OCI-LY7 (cell line): ENCODE measurements at regions not wholly inside any gene's neighbourhood (a gene's known extent, or its start where the extent isn't known, plus 50 kb on each side); places are given as distances from the start of the nearest gene placed in this dataset.

Experiments
- BruUV-seq: library from RNA; stranded (reverse); fragments of 400-500 nt; replicated peaks from 2 replicates; lab custom pipeline; 2021; lab: Mats Ljungman, UMichigan
- CTCF ChIA-PET: fragments of 300-600 bp; sonication (Branson Sonifier 250); formaldehyde crosslinking; loops from one replicate; lab custom pipeline; 2022; ENCODE audit warnings: antibody characterized with exemption; ENCODE audit not compliant: unreplicated experiment; lab: Charles Lee
- POLR2A ChIA-PET: fragments of 300-600 bp; sonication (Branson Sonifier 250); formaldehyde crosslinking; loops from one replicate; lab custom pipeline; 2022; ENCODE audit warnings: antibody characterized with exemption; lab: Charles Lee
- DNase-seq: peaks from one replicate; pipeline ENCODE4 v3.0.0-alpha.2; 2015; ENCODE audit warnings: low spot score
- H2AFZ ChIP-seq: fragments of 200-600 bp; sonication (generic), shearing (Covaris generic); 2 replicates; pipeline ENCODE4 v1.6.1; 2014; ENCODE audit warnings: mild to moderate bottlenecking, antibody characterized with exemption, low read length, moderate library complexity
- H3K27ac ChIP-seq: fragments of 200-600 bp; sonication (generic); 2 replicates; pipeline ENCODE4 v1.5.1; 2014; ENCODE audit warnings: mixed run types, low read depth, mild to moderate bottlenecking, moderate library complexity, low read length, inconsistent platforms; ENCODE audit not compliant: poor library complexity, severe bottlenecking
- H3K36me3 ChIP-seq: fragments of 200-600 bp; sonication (generic); 2 replicates; pipeline ENCODE4 v1.6.1; 2014; ENCODE audit warnings: mild to moderate bottlenecking, antibody characterized with exemption, low read length, moderate library complexity, mixed read lengths; ENCODE audit not compliant: insufficient read depth
- H3K4me1 ChIP-seq: fragments of 200-600 bp; sonication (generic); 2 replicates; pipeline ENCODE4 v1.5.1; 2014; ENCODE audit warnings: mild to moderate bottlenecking, low read length; ENCODE audit not compliant: insufficient read depth, poor library complexity, severe bottlenecking
- H3K4me2 ChIP-seq: fragments of 200-600 bp; sonication (generic); 2 replicates; pipeline ENCODE4 v1.6.1; 2014; ENCODE audit warnings: mild to moderate bottlenecking, low read length
- H3K4me3 ChIP-seq: fragments of 200-600 bp; sonication (generic); 2 replicates; pipeline ENCODE4 v1.5.1; 2014; ENCODE audit warnings: mild to moderate bottlenecking, low read depth, low read length; ENCODE audit not compliant: poor library complexity, severe bottlenecking
- H3K79me2 ChIP-seq: fragments of 200-600 bp; sonication (generic); 2 replicates; pipeline ENCODE4 v1.6.1; 2016; ENCODE audit warnings: low read depth, mild to moderate bottlenecking, low read length, moderate library complexity, mixed read lengths; ENCODE audit not compliant: insufficient read depth
- H3K9me2 ChIP-seq: fragments of 200-600 bp; sonication (generic); 2 replicates; pipeline ENCODE4 v1.6.1; 2016; ENCODE audit warnings: mild to moderate bottlenecking, low read length, mixed read lengths; ENCODE audit not compliant: insufficient read depth
- H3K9me3 ChIP-seq: fragments of 200-600 bp; sonication (generic); 2 replicates; pipeline ENCODE4 v1.6.1; 2014; ENCODE audit warnings: mild to moderate bottlenecking, mixed run types, low read length, mixed read lengths
- H4K20me1 ChIP-seq: fragments of 200-600 bp; sonication (generic); 2 replicates; pipeline ENCODE4 v1.6.1; 2014; ENCODE audit warnings: mild to moderate bottlenecking, antibody characterized with exemption, low read length, moderate library complexity, mixed read lengths; ENCODE audit not compliant: insufficient read depth
- CTCF ChIP-seq: fragments of 200-600 bp; sonication (generic); conservative IDR thresholded peaks from 2 replicates; pipeline ENCODE4 v1.5.1; 2014; ENCODE audit warnings: mild to moderate bottlenecking, antibody characterized with exemption, low read length, moderate library complexity, mixed read lengths
- EZH2phosphoT487 ChIP-seq: fragments of 200-600 bp; sonication (generic); IDR thresholded peaks from 2 replicates; pipeline ENCODE4 v1.6.1; 2018; ENCODE audit warnings: low read depth, borderline replicate concordance, mild to moderate bottlenecking, mixed run types, antibody characterized with exemption, low read length, moderate library complexity, mixed read lengths
- intact Hi-C: fragments of 100-400 bp; cut with micrococcal nuclease; formaldehyde crosslinking; loops from one replicate; pipeline ENCODE4 v1.10.0; 2022; ENCODE audit not compliant: unreplicated experiment

GRCh38 chr12:24021164-24021502 is 71.7 kb upstream of the SOX5 start:
- DNase-seq: no peak
- Histone ChIP-seq H3K27ac (no peak overlapping the region), H3K36me3 (no peaks in the 10 kb centered on the region), H3K9me3 (no peaks in the 10 kb centered on the region), H3K4me3 (no peak overlapping the region), H3K79me2 (no peaks in the 10 kb centered on the region), H3K4me1 (no peaks in the 10 kb centered on the region), H2AFZ (no peak overlapping the region), H4K20me1 (no peaks in the 10 kb centered on the region), H3K4me2 (no peak overlapping the region), H3K9me2 (no peaks in the 10 kb centered on the region)
- CTCF ChIA-PET: no interaction called here
- POLR2A ChIA-PET: no interaction called here
- intact Hi-C loops: no loop called here
- no TSS peak for BruUV-seq
- no peak for TF ChIP-seq CTCF
- no peak for TF ChIP-seq EZH2phosphoT487

GRCh38 chr12:24020397-24021163 is 71.1 kb upstream of the SOX5 start:
- Histone ChIP-seq H3K27ac (no peak overlapping the region), H3K36me3 (no peaks in the 10 kb centered on the region), H4K20me1 (no peaks in the 10 kb centered on the region), H3K79me2 (no peaks in the 10 kb centered on the region), H2AFZ (no peak overlapping the region), H3K9me2 (no peaks in the 10 kb centered on the region), H3K9me3 (no peaks in the 10 kb centered on the region), H3K4me1 (no peaks in the 10 kb centered on the region), H3K4me2 (no peak overlapping the region), H3K4me3 (no peak overlapping the region)
- TF ChIP-seq CTCF: no peak
- no peak for TF ChIP-seq EZH2phosphoT487
- intact Hi-C loops: no loop called here
- BruUV-seq: no TSS peak
- CTCF ChIA-PET: no interaction called here
- DNase-seq: no peak
- POLR2A ChIA-PET: no interaction called here

GRCh38 chr12:24015833-24016160 is 66.3 kb upstream of the SOX5 start:
- Histone ChIP-seq H4K20me1 (no peaks in the 10 kb centered on the region), H3K4me1 (no peaks in the 10 kb centered on the region), H3K79me2 (no peaks in the 10 kb centered on the region), H3K4me3 (no peak overlapping the region), H3K9me3 (no peaks in the 10 kb centered on the region), H3K27ac (no peak overlapping the region), H2AFZ (no peak overlapping the region), H3K9me2 (no peaks in the 10 kb centered on the region), H3K36me3 (no peaks in the 10 kb centered on the region), H3K4me2 (no peak overlapping the region)
- intact Hi-C loops: no loop called here
- no TSS peak for BruUV-seq
- CTCF ChIA-PET: no interaction called here
- POLR2A ChIA-PET: interaction anchor here (0.6 kb wide), 1 partner anchor 1669 kb away, joined by 7 read pairs; no protein-coding TSS in a partner anchor
- no peak for DNase-seq
- TF ChIP-seq EZH2phosphoT487: no peak
- TF ChIP-seq CTCF: no peak
